ENCODE measurements at regions not wholly inside any gene's neighbourhood (a gene's known extent, or its start where the extent isn't known, plus 50 kb on each side); places are given as distances from the start of the nearest gene placed in this dataset.

GRCh38 chr2:49798570-49798969 is 644.3 kb upstream of the FSHR start:
- H3K36me3 Mint-ChIP-seq (ENCODE audit: unreplicated experiment) = peaks cover 6% of the 10 kb centered on the region
- TF ChIP-seq, protein P1, sequence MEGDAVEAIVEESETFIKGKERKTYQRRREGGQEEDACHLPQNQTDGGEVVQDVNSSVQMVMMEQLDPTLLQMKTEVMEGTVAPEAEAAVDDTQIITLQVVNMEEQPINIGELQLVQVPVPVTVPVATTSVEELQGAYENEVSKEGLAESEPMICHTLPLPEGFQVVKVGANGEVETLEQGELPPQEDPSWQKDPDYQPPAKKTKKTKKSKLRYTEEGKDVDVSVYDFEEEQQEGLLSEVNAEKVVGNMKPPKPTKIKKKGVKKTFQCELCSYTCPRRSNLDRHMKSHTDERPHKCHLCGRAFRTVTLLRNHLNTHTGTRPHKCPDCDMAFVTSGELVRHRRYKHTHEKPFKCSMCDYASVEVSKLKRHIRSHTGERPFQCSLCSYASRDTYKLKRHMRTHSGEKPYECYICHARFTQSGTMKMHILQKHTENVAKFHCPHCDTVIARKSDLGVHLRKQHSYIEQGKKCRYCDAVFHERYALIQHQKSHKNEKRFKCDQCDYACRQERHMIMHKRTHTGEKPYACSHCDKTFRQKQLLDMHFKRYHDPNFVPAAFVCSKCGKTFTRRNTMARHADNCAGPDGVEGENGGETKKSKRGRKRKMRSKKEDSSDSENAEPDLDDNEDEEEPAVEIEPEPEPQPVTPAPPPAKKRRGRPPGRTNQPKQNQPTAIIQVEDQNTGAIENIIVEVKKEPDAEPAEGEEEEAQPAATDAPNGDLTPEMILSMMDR (IDR thresholded peaks at IDR 0.05; ENCODE audit: partially characterized antibody, unreplicated experiment) = no peak
- peaks cover 5% of the 10 kb centered on the region for H3K9me3 Mint-ChIP-seq (ENCODE audit: unreplicated experiment)
- H3K4me1 Mint-ChIP-seq (ENCODE audit: low read depth, unreplicated experiment) = no peaks in the 10 kb centered on the region
- H3K27ac Mint-ChIP-seq (ENCODE audit: unreplicated experiment) = no peak overlapping the region
- H3K4me3 Mint-ChIP-seq (ENCODE audit: unreplicated experiment) = no peak overlapping the region
- peaks cover 1% of the 10 kb centered on the region for H3K27me3 Mint-ChIP-seq (ENCODE audit: unreplicated experiment)
- DNase-seq = no peak

DNA sequence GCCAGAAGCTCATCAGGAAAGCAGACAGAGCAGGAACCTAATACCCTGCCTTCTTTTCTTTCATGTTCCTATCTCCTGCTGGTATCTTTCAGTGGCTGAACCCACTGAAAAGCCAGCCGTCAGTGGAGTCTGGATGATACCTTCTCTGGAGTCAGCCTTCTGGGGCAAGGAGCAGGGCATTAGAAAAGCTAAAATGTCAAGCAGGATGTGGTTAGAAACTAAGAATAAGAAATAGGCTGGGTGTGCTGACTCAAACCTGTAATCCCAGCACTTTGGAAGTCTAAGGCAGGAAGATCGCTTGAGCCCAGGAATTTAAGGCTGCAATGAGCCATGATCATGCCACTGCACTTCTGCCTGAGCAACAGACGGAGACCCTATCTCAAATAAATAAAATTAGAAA is 642.0 kb upstream of the FSHR start:
- H3K27ac Mint-ChIP-seq (ENCODE audit: unreplicated experiment) = no peak overlapping the region
- TF ChIP-seq, protein P1 (IDR thresholded peaks at IDR 0.05; ENCODE audit: partially characterized antibody, unreplicated experiment) = no peak
- H3K27me3 Mint-ChIP-seq (ENCODE audit: unreplicated experiment) = peaks cover 1% of the 10 kb centered on the region
- no peaks in the 10 kb centered on the region for H3K36me3 Mint-ChIP-seq (ENCODE audit: unreplicated experiment)
- no peaks in the 10 kb centered on the region for H3K4me1 Mint-ChIP-seq (ENCODE audit: low read depth, unreplicated experiment)
- DNase-seq = no peak
- no peak overlapping the region for H3K4me3 Mint-ChIP-seq (ENCODE audit: unreplicated experiment)
- peaks cover 2% of the 10 kb centered on the region for H3K9me3 Mint-ChIP-seq (ENCODE audit: unreplicated experiment)

DNA sequence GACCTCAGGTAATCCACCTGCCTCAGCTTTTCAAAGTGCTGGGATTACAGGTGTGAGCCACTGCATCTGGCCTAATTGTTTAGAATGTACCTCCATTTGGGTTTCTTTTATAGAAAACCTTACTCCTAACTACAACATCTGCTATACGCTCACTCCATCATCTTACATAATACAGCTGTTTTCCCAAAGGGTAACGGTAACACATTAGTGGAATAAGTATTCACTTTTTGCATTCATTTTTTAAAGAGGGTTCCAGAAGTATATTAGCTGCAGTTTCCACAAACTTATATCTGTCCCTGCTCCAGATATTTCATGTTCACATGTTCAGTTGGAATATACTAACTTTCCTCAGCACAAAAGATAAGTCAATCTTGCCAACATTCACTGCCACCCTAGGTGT is 640.1 kb upstream of the FSHR start:
- Mint-ChIP-seq H3K9me3 (ENCODE audit: unreplicated experiment) (no peaks in the 10 kb centered on the region), H3K4me1 (ENCODE audit: low read depth, unreplicated experiment) (no peaks in the 10 kb centered on the region), H3K4me3 (ENCODE audit: unreplicated experiment) (no peak overlapping the region), H3K27ac (ENCODE audit: unreplicated experiment) (no peak overlapping the region), H3K36me3 (ENCODE audit: unreplicated experiment) (no peaks in the 10 kb centered on the region), H3K27me3 (ENCODE audit: unreplicated experiment) (no peaks in the 10 kb centered on the region)
- DNase-seq = no peak
- TF ChIP-seq, protein P1 (IDR thresholded peaks at IDR 0.05; ENCODE audit: partially characterized antibody, unreplicated experiment) = no peak

DNA sequence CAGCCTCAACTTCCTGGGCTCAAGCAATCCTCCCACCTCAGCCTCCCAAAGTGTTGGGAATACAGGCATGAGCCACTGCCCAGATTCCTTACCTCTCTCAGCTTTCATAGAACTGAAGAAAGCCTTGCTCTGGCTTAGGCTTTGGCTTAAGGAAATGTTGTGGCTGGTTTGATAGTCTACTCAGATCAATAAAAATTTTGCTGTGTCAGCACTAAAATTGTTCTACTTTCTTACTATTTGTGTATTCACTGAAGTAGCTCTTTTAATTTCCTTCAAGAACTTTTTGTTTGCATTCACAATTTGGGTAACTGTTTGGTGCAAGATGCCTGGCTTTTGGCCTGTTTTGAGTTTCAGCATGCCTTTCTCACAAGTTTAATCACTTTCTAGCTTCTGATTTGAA is 634.0 kb upstream of the FSHR start:
- Mint-ChIP-seq H3K27me3 (ENCODE audit: unreplicated experiment) (no peaks in the 10 kb centered on the region), H3K9me3 (ENCODE audit: unreplicated experiment) (no peaks in the 10 kb centered on the region), H3K36me3 (ENCODE audit: unreplicated experiment) (no peaks in the 10 kb centered on the region), H3K27ac (ENCODE audit: unreplicated experiment) (no peak overlapping the region), H3K4me3 (ENCODE audit: unreplicated experiment) (no peak overlapping the region), H3K4me1 (ENCODE audit: low read depth, unreplicated experiment) (no peaks in the 10 kb centered on the region)
- DNase-seq = no peak
- TF ChIP-seq, protein P1 (IDR thresholded peaks at IDR 0.05; ENCODE audit: partially characterized antibody, unreplicated experiment) = no peak

DNA sequence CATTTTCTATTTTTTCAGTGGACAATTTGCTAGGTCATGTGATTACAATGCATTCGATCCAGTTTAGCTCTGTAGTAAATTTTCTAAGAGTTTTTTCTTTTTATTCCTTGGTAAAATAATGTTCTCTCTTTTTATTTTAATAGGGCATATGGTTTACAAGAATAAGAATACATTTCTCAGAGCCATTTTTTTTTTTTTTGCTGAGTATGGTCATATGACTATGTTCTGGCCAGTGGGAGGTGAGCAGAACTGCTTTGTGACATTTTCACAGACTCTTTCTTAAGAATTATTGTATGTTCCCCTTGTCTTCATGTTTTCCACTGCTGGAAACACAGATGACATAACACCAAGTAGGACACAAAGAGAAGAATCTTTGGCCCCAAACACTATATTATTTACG is 626.6 kb upstream of the FSHR start:
- Mint-ChIP-seq H3K27ac (ENCODE audit: unreplicated experiment) (no peak overlapping the region), H3K9me3 (ENCODE audit: unreplicated experiment) (no peaks in the 10 kb centered on the region), H3K4me1 (ENCODE audit: low read depth, unreplicated experiment) (no peaks in the 10 kb centered on the region), H3K36me3 (ENCODE audit: unreplicated experiment) (no peaks in the 10 kb centered on the region), H3K27me3 (ENCODE audit: unreplicated experiment) (no peaks in the 10 kb centered on the region), H3K4me3 (ENCODE audit: unreplicated experiment) (no peak overlapping the region)
- TF ChIP-seq, protein P1 (IDR thresholded peaks at IDR 0.05; ENCODE audit: partially characterized antibody, unreplicated experiment) = no peak
- no peak for DNase-seq

Measured in glutamatergic neuron (in vitro differentiated cells).